NB4 (cell line): ENCODE measurements at regions not wholly inside any gene's neighbourhood (a gene's known extent, or its start where the extent isn't known, plus 50 kb on each side); places are given as distances from the start of the nearest gene placed in this dataset.
A peak's percentile ranks its signal among the peaks of the same experiment; 100 is the strongest.

Source experiments
- DNase-seq: peaks from one replicate; pipeline ENCODE4 v3.0.0; 2010; ENCODE audit warnings: low read depth
- H3K4me3 ChIP-seq: one replicate; pipeline ENCODE4 v1.5.1; 2011; ENCODE audit warnings: mild to moderate bottlenecking, low read depth, low read length, moderate library complexity
- CTCF ChIP-seq: IDR thresholded peaks from one replicate; pipeline ENCODE4 v1.5.1; 2012; ENCODE audit warnings: low read depth, low read length
- MAX ChIP-seq: IDR thresholded peaks from 2 replicates; pipeline ENCODE4 v1.6.1; 2011; ENCODE audit warnings: low read depth, low read length
- MYC ChIP-seq: IDR thresholded peaks from 2 replicates; pipeline ENCODE4 v1.6.1; 2011; ENCODE audit warnings: low read depth, low read length
- POLR2A ChIP-seq: IDR thresholded peaks from 2 replicates; pipeline ENCODE4 v1.6.1; 2011; ENCODE audit warnings: mild to moderate bottlenecking; ENCODE audit not compliant: insufficient read length; ENCODE audit errors: extremely low read depth

- no peak for TF ChIP-seq MYC
- no peak for TF ChIP-seq MAX
- no peak for TF ChIP-seq CTCF
- TF ChIP-seq POLR2A = no peak
- no peak for DNase-seq
Observed at GRCh38 chr4:170425521-170426143, 335.9 kb upstream of the AADAT start.

GRCh38 chr4:170425040-170425439, 335.3 kb upstream of the AADAT start:
- DNase-seq = no peak
- TF ChIP-seq MAX = no peak
- no peak for TF ChIP-seq MYC
- TF ChIP-seq POLR2A = no peak
- TF ChIP-seq CTCF = no peak
- no peak overlapping the region for H3K4me3 ChIP-seq

More at GRCh38 chr4:170425521-170426143, 335.9 kb upstream of the AADAT start:
- H3K4me3 ChIP-seq = no peak overlapping the region

- DNase-seq = no peak
- no peak overlapping the region for H3K4me3 ChIP-seq
- TF ChIP-seq POLR2A (no peak), MYC (no peak), MAX (no peak), CTCF (no peak)
Observed at GRCh38 chr4:170423137-170423536, 333.4 kb upstream of the AADAT start.

- DNase-seq = peak; percentile 78
- TF ChIP-seq CTCF (no peak), MAX (no peak), POLR2A (no peak), MYC (no peak)
- H3K4me3 ChIP-seq = no peak overlapping the region
Observed at GRCh38 chr4:170420255-170420693, 330.5 kb upstream of the AADAT start.

GRCh38 chr4:170414961-170415360, 325.2 kb upstream of the AADAT start:
- no peak for TF ChIP-seq MYC
- TF ChIP-seq CTCF = no peak
- TF ChIP-seq MAX = no peak
- TF ChIP-seq POLR2A = no peak
- no peak overlapping the region for H3K4me3 ChIP-seq
- no peak for DNase-seq

GRCh38 chr4:170414360-170414759, 324.6 kb upstream of the AADAT start:
- DNase-seq = no peak
- H3K4me3 ChIP-seq = no peak overlapping the region
- TF ChIP-seq MYC (no peak), CTCF (no peak), MAX (no peak), POLR2A (no peak)
